Spleen (tissue), 7 donors: ENCODE measurements at regions not wholly inside any gene's neighbourhood (a gene's known extent, or its start where the extent isn't known, plus 50 kb on each side); places are given as distances from the start of the nearest gene placed in this dataset.

Experiments used
- CTCF ChIP-seq, 11 experiments: fragments of 200-600 bp in 7 of 11; fragments of 450-650 bp in 4 of 11; sonication (generic) in 4 of 11; IDR thresholded peaks in 8 of 11; conservative IDR thresholded peaks in 3 of 11; 1 replicate in 7 of 11; 2 replicates in 4 of 11; pipeline versions ENCODE4 v1.4.0 to v1.8.0; 2016 to 2021; ENCODE audit warnings: antibody characterized with exemption in 11 of 11, inconsistent platforms in 4 of 11, mild to moderate bottlenecking in 1 of 11
- POLR2A ChIP-seq, 3 donors: fragments of 450-650 bp; IDR thresholded peaks; one replicate each; pipeline ENCODE4 v1.5.1; 2017; ENCODE audit warnings: antibody characterized with exemption in 3 of 3, mild to moderate bottlenecking in 1 of 3
- POLR2AphosphoS5 ChIP-seq, 3 donors: sonication (generic); formaldehyde crosslinking; IDR thresholded peaks; one replicate each; pipeline ENCODE4 v1.5.1; 2017; ENCODE audit warnings: antibody characterized with exemption in 3 of 3
- donor health status: DM: no; HTN: no; CAD: no; lungs with moderate emphysema.
- donor health status: DM: no; HTN: no; CAD: no.
- donor health status: DM: no; HTN: no; CAD: no.

- TF ChIP-seq CTCF (IDR thresholded peaks at IDR 0.05 in 8 of 11, conservative IDR thresholded peaks at IDR 0.05 in 3 of 11), result no peak
- TF ChIP-seq POLR2A (IDR thresholded peaks at IDR 0.05), result no peak
- TF ChIP-seq POLR2AphosphoS5 (IDR thresholded peaks at IDR 0.05), result no peak
Observed at GRCh38 chr21:15242906-15243305, 178.1 kb upstream of the NRIP1 start.
